SW480 (cell line): ENCODE measurements at regions not wholly inside any gene's neighbourhood (a gene's known extent, or its start where the extent isn't known, plus 50 kb on each side); places are given as distances from the start of the nearest gene placed in this dataset.

ENCODE experiments used
- DNase-seq: peaks from one replicate; pipeline ENCODE4 v3.0.0-alpha.2; 2016; ENCODE audit warnings: low spot score

GRCh38 chr22:23522623-23523251 lies 57.4 kb downstream of the IGLL1 start:
- DNase-seq: no peak

GRCh38 chr22:23521441-23522113 lies 58.5 kb downstream of the IGLL1 start:
- DNase-seq: peak; percentile 81

GRCh38 chr22:23520863-23521440 lies 59.1 kb downstream of the IGLL1 start:
- DNase-seq: no peak

- DNase-seq: no peak
These were observed 60.5 kb downstream of the IGLL1 start for GRCh38 chr22:23519442-23520157.

GRCh38 chr22:23518376-23519187 lies 61.5 kb downstream of the IGLL1 start:
- DNase-seq: no peak

- DNase-seq: no peak
These were observed 62.2 kb downstream of the IGLL1 start for GRCh38 chr22:23517804-23518375.

DNA sequence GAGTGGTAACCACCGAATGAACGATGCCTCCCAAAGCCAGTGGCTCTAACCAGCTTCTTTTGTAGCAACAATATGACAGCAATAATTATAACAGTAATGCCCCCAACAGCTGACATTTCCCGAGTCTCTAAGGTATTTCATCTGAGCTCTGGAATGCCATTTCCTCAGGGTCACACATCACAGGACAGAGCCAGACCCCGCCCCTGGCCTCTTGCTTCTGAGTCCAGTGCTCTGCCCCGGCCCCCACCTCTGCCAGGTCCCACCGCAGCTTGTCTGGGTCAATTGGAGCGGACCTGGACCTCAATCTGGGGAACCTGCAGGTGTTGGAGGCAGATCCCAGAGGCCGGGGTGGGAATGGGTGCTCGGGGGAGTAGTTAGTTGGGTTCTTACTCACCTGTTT lies 63.8 kb downstream of the IGLL1 start:
- DNase-seq: no peak

DNA sequence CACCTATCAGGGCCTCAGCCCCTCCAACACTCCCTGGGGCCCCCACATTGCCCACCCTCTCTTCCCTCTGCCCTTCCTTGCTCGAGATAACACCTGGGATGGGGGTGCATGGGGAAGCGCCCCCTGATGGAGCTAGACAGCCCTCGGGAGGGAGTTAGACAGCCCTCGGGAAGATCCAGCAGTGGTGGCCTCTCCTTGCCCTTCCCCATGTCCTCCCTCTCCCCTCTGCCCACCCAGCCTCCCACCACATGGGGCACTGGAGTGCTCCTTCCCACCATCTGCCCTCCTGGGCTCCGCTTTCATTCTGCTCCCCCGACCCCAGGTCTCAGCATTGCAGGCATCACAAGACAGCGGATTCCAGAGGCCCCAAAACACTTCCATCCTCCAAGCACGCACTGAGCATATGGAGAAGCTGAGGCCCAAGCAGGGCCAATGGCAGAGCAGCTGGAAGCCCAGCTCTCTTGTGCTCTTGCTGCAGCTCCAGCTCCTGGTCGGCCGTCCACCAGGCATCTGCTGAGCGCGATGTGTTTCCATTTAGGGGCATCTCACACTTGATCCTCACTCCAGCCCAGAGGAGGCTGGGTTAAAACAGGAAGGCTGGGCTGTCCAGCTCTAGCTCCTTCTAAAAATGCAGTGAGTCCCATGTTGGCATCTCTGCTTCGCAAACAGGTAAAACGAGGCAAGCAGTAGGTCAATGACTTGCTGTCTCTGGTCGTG lies 65.6 kb downstream of the IGLL1 start:
- DNase-seq: no peak

DNA sequence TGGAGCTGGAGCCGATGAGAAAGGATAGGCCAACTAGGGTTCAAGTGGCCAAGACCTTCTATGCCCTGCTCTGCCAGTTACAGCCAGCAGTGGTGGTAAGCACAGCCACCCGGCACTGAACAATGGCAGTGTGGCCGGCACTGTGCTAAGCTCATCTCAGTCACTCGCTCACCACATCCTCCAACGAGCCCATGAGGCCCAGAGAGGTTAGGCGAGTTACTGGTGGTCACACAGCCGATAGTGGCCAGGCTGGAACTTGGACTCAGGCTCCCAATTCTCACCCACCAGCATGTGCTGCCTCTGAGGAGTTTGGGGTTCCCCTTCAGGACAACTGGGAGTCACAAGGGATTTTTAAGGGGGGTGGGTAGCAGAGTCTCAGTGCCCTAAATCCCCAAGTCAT lies 66.4 kb downstream of the IGLL1 start:
- DNase-seq: no peak

- no peak for DNase-seq
These were observed 67.0 kb downstream of the IGLL1 start for GRCh38 chr22:23513133-23513532.

GRCh38 chr22:23512721-23513120 lies 67.4 kb downstream of the IGLL1 start:
- no peak for DNase-seq

GRCh38 chr22:23512348-23512705 lies 67.8 kb downstream of the IGLL1 start:
- no peak for DNase-seq

- no peak for DNase-seq
These were observed 68.3 kb downstream of the IGLL1 start for GRCh38 chr22:23511627-23512347.

DNA sequence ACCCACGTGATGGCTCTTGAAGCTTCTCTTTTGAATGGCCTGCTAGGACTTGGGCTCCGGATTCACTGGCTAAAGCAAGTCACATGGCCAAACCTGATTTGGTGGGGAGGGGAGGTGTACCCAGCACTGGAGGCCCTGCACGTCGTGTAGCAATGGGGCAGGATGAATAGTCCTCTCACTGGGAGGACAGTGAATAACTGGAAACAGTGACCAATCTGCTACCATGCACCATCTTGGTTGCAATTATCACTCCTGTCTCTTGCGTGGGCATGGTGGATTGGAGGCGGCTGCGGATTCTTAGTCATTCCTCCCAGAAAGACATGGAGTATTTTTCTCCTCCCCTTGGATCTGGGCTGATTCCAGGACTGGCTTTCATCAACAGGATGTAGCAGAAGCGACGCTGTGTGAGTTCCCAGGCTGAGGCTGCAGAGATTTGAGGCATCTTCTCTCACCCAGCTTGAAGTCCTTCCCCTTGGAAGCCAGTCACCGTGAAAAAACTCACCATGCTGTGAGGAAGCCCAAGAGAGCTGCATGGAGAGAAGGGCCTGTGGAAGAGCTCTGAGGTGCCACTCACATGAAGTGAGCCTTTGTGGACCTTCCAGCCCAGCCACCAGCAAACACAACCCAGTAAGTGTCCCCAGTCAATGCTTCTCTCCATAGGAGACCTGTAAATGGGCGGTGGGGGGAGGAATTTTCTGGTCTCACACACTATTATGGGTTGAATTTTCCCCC lies 70.4 kb downstream of the IGLL1 start:
- DNase-seq: no peak

GRCh38 chr22:23504516-23504915 lies 75.6 kb downstream of the IGLL1 start:
- no peak for DNase-seq

GRCh38 chr22:23503736-23504440 lies 76.2 kb downstream of the IGLL1 start:
- no peak for DNase-seq

GRCh38 chr22:23503142-23503541 lies 76.9 kb downstream of the IGLL1 start:
- no peak for DNase-seq

DNA sequence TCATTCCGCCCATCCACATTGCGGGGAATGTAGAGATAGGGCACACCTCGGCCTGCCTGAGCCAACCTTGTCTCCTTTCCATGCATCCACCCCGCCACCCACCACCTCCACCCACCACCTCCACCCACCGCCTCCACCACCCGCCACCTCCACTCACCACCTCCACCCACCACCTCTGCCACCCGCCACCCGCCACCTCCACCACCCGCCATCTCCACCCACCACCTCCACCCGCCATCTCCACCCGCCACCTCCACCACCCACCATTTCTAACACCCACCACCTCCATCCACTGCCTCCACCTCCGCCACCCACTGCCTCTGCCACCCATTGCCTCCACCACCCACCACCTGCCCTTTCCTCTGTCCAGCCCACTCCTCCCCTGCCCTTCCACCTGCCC lies 78.4 kb downstream of the IGLL1 start:
- no peak for DNase-seq

DNA sequence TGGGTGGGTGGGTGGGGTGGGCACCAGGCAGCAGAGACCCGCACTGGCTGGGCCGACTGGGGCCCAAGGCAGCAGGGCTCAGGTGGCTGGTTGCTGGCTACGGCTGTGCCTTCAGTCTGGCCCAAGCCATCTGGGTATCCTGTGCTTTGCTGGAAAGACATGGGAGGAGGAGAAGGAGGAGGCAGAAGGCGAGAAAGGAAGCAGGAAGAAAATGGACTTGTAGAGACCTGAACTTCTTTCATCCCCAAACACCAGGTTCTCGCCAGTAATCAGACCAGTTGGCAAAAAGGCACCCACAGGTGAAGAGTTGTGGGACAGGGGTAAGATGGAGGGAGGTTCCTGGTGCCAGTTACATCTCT lies 78.8 kb downstream of the IGLL1 start:
- DNase-seq: no peak
